Duodenal mucosa (tissue), 2 donors: ENCODE measurements at regions not wholly inside any gene's neighbourhood (a gene's known extent, or its start where the extent isn't known, plus 50 kb on each side); places are given as distances from the start of the nearest gene placed in this dataset.
"Not testable (repeated sequence)": the region's sequence is repeated elsewhere in the genome, so short reads cannot be mapped to it uniquely, and the experiment has no call there.

Source experiments
- H3K27ac ChIP-seq: one replicate; pipeline ENCODE4 v1.7.0; 2013; ENCODE audit warnings: low read depth, low read length
- H3K27me3 ChIP-seq, 2 donors: one replicate each; pipeline ENCODE4 v1.7.0; 2013; ENCODE audit warnings: low read length in 2 of 2, control low read depth in 1 of 2; ENCODE audit not compliant: insufficient read depth in 2 of 2, control insufficient read depth in 1 of 2
- H3K36me3 ChIP-seq, 2 donors: one replicate each; pipeline ENCODE4 v1.7.0; 2013; ENCODE audit warnings: low read length in 2 of 2, control low read depth in 1 of 2; ENCODE audit not compliant: insufficient read depth in 2 of 2, control insufficient read depth in 1 of 2
- H3K4me1 ChIP-seq, 2 donors: one replicate each; pipeline ENCODE4 v1.7.0; 2013; ENCODE audit warnings: low read length in 2 of 2, control low read depth in 1 of 2; ENCODE audit not compliant: insufficient read depth in 2 of 2, control insufficient read depth in 1 of 2
- H3K4me3 ChIP-seq, 2 donors: one replicate each; pipeline ENCODE4 v1.7.0; 2013; ENCODE audit warnings: low read length in 2 of 2, low read depth in 1 of 2
- H3K9ac ChIP-seq, 2 donors: one replicate each; pipeline ENCODE4 v1.7.0; 2013; ENCODE audit warnings: low read length in 2 of 2, low read depth in 1 of 2
- H3K9me3 ChIP-seq, 2 donors: one replicate each; pipeline ENCODE4 v1.7.0; 2013; ENCODE audit warnings: low read length in 2 of 2, control low read depth in 1 of 2; ENCODE audit not compliant: control insufficient read depth in 1 of 2

- Histone ChIP-seq H3K9ac (no peak overlapping the region), H3K9me3 (no peaks in the 10 kb centered on the region), H3K4me1 (no peaks in the 10 kb centered on the region), H3K4me3 (no peak overlapping the region), H3K36me3 (no peaks in the 10 kb centered on the region), H3K27ac (no peak overlapping the region), H3K27me3 (no peaks in the 10 kb centered on the region)
Observed at GRCh38 chr18:52219102-52219501, 120.9 kb upstream of the DCC start.

GRCh38 chr18:52220062-52220591, 119.9 kb upstream of the DCC start:
- Histone ChIP-seq H3K9me3 (no peaks in the 10 kb centered on the region), H3K9ac (no peak overlapping the region), H3K36me3 (no peaks in the 10 kb centered on the region), H3K27me3 (no peaks in the 10 kb centered on the region), H3K27ac (no peak overlapping the region), H3K4me3 (no peak overlapping the region), H3K4me1 (no peaks in the 10 kb centered on the region)

- Histone ChIP-seq H3K36me3 (no peaks in the 10 kb centered on the region), H3K27me3 (no peaks in the 10 kb centered on the region), H3K9ac (no peak overlapping the region), H3K4me1 (no peaks in the 10 kb centered on the region), H3K9me3 (no peaks in the 10 kb centered on the region), H3K4me3 (no peak overlapping the region), H3K27ac (no peak overlapping the region)
Observed at GRCh38 chr18:52222211-52222610, 117.8 kb upstream of the DCC start.

GRCh38 chr18:52227536-52227935, 112.5 kb upstream of the DCC start:
- H3K9ac ChIP-seq: no peak overlapping the region

GRCh38 chr18:52228166-52228565, 111.8 kb upstream of the DCC start:
- Histone ChIP-seq H3K9ac (no peak overlapping the region), H3K4me1 (no peaks in the 10 kb centered on the region), H3K27me3 (no peaks in the 10 kb centered on the region), H3K36me3 (no peaks in the 10 kb centered on the region), H3K27ac (no peak overlapping the region), H3K9me3 (no peaks in the 10 kb centered on the region), H3K4me3 (no peak overlapping the region)

More at GRCh38 chr18:52227536-52227935, 112.5 kb upstream of the DCC start:
- H3K4me3 ChIP-seq: no peak overlapping the region
- no peak overlapping the region for H3K27ac ChIP-seq
- H3K9me3 ChIP-seq: no peaks in the 10 kb centered on the region
- H3K4me1 ChIP-seq: no peaks in the 10 kb centered on the region
- H3K27me3 ChIP-seq: no peaks in the 10 kb centered on the region
- no peaks in the 10 kb centered on the region for H3K36me3 ChIP-seq

- Histone ChIP-seq H3K27ac (no peak overlapping the region), H3K4me3 (no peak overlapping the region), H3K4me1 (no peaks in the 10 kb centered on the region), H3K36me3 (no peaks in the 10 kb centered on the region), H3K9me3 (no peaks in the 10 kb centered on the region), H3K27me3 (no peaks in the 10 kb centered on the region), H3K9ac (no peak overlapping the region)
Observed at GRCh38 chr18:52236131-52236530, 103.9 kb upstream of the DCC start.

- no peaks in the 10 kb centered on the region for H3K36me3 ChIP-seq
- no peaks in the 10 kb centered on the region for H3K4me1 ChIP-seq
- no peak overlapping the region for H3K4me3 ChIP-seq
- H3K9ac ChIP-seq: no peak overlapping the region
- no peak overlapping the region for H3K27ac ChIP-seq
- no peaks in the 10 kb centered on the region for H3K9me3 ChIP-seq
- H3K27me3 ChIP-seq: no peaks in the 10 kb centered on the region
Observed at GRCh38 chr18:52237551-52237950, 102.4 kb upstream of the DCC start.

- Histone ChIP-seq H3K27ac (no peak overlapping the region), H3K4me1 (no peaks in the 10 kb centered on the region), H3K36me3 (no peaks in the 10 kb centered on the region), H3K4me3 (no peak overlapping the region), H3K27me3 (no peaks in the 10 kb centered on the region), H3K9ac (no peak overlapping the region), H3K9me3 (peaks cover 0 to 3% of the 10 kb centered on the region in 2 donors)
Observed at GRCh38 chr18:52242711-52243110, 97.3 kb upstream of the DCC start.

- H3K4me1 ChIP-seq: no peaks in the 10 kb centered on the region
- no peaks in the 10 kb centered on the region for H3K27me3 ChIP-seq
- no peaks in the 10 kb centered on the region for H3K36me3 ChIP-seq
- H3K9ac ChIP-seq: no peak overlapping the region
- no peak overlapping the region for H3K4me3 ChIP-seq
- H3K27ac ChIP-seq: no peak overlapping the region
- peaks cover 0 to 4% of the 10 kb centered on the region in 2 donors for H3K9me3 ChIP-seq
Observed at GRCh38 chr18:52244658-52245057, 95.3 kb upstream of the DCC start.

GRCh38 chr18:52254367-52254766, 85.6 kb upstream of the DCC start:
- Histone ChIP-seq H3K9me3 (no peaks in the 10 kb centered on the region), H3K9ac (no peak overlapping the region), H3K4me1 (no peaks in the 10 kb centered on the region), H3K36me3 (no peaks in the 10 kb centered on the region), H3K27ac (no peak overlapping the region), H3K4me3 (no peak overlapping the region), H3K27me3 (no peaks in the 10 kb centered on the region)

- not testable (repeated sequence) for H3K36me3 ChIP-seq, H3K27ac ChIP-seq, H3K4me3 ChIP-seq, H3K9ac ChIP-seq, H3K27me3 ChIP-seq, H3K4me1 ChIP-seq, H3K9me3 ChIP-seq
Observed at GRCh38 chr18:52257417-52257816, 82.6 kb upstream of the DCC start.
